ENCODE measurements at regions not wholly inside any gene's neighbourhood (a gene's known extent, or its start where the extent isn't known, plus 50 kb on each side); places are given as distances from the start of the nearest gene placed in this dataset.

DNA sequence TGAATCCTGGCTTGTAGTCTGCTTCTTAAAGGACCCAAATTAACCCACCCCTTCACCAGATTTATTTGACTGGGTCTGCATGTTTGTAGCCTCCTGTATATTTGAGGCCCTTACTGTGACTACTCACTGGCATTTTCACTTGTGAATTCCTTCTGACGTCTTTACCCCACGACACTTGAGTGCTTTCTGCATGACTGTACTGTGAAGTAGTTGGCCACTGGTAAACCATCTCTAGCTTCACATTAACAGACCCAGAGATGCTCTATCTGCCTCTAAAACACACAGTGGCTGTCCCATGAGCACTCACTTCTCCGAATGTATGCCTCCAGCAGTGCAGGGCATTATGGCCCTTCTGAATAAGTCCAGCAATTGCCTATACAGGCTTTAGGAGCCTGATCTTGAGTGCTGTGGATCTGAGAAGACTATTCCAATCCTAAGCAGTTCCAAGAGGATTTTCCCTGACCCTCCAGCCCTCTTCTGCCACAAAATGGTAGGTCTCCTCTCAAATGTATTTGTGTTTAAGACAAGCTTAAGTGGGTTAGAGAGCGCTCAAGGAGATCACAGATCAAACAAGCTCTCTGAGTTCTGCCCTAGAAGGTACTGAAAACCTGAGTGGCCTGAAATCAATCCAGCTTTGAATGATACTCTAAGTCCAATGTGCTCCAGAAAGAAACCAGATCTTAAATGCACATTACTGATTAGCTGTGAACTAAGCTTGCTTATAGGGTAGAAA lies 534.7 kb downstream of the RPS29 start:
- Histone ChIP-seq H3K27me3 (replicated peaks in 1 of 4; ENCODE audit: control extremely low read depth in 1 of 4, control insufficient read depth in 3 of 4, insufficient read depth in 4 of 4, low read length in 3 of 4) (no peaks in the 10 kb centered on the region), H3K9ac (ENCODE audit: low read length) (no peak overlapping the region), H3K4me3 (ENCODE audit: control extremely low read depth in 1 of 5, extremely low read depth in 1 of 5, insufficient read depth in 1 of 5, low read depth in 2 of 5, low read length in 4 of 5) (no peak overlapping the region), H3K79me2 (ENCODE audit: control insufficient read depth, insufficient read depth, low read length) (no peaks in the 10 kb centered on the region), H3K4me2 (replicated peaks; ENCODE audit: low read depth, low read length, poor library complexity, severe bottlenecking) (no peak overlapping the region), H2AFZ (ENCODE audit: insufficient read depth, low read depth, low read length, poor library complexity, severe bottlenecking) (no peak overlapping the region), H3K27ac (ENCODE audit: low read length in 2 of 2) (no peak overlapping the region), H3K36me3 (replicated peaks in 1 of 2; ENCODE audit: control extremely low read depth in 1 of 2, control insufficient read depth in 1 of 2, extremely low read depth in 1 of 2, insufficient read depth in 2 of 2, low read length in 1 of 2) (no peaks in the 10 kb centered on the region), H3K4me1 (ENCODE audit: control insufficient read depth in 2 of 2, insufficient read depth in 2 of 2, low read length in 2 of 2) (peaks cover 5 to 6% of the 10 kb centered on the region in 2 donors), H4K20me1 (ENCODE audit: control insufficient read depth, insufficient read depth, low read length, poor library complexity, severe bottlenecking) (no peaks in the 10 kb centered on the region), H3K9me3 (ENCODE audit: control extremely low read depth in 1 of 3, control insufficient read depth in 2 of 3, insufficient read depth in 1 of 3, low read length in 2 of 3) (no peaks in the 10 kb centered on the region)
- H3K27me3 Mint-ChIP-seq = peaks cover 3% of the 10 kb centered on the region
- TF ChIP-seq CTCF (IDR thresholded peaks at IDR 0.05) (no peak), EZH2 (IDR thresholded peaks at IDR 0.05; ENCODE audit: borderline replicate concordance, insufficient read depth, low read depth, low read length, poor library complexity, severe bottlenecking) (no peak)
- intact Hi-C loops (cut with micrococcal nuclease) = no loop called here
- H3K9me3 Mint-ChIP-seq (ENCODE audit: insufficient read depth) = no peaks in the 10 kb centered on the region
- H3K4me1 Mint-ChIP-seq = peaks cover 9% of the 10 kb centered on the region
- ATAC-seq (ENCODE audit: low read depth) (no peak), DNase-seq (no peak)
- 98% methylated on average over 4 of the region's 4 CpGs for WGBS (ENCODE audit: insufficient coverage)
- ChIA-PET POLR2A (no interaction called here), CTCF (no interaction called here)
- H3K4me3 Mint-ChIP-seq = no peak overlapping the region
- H3K27ac Mint-ChIP-seq = no peak overlapping the region

- H2AFZ ChIP-seq (ENCODE audit: insufficient read depth, low read depth, low read length, poor library complexity, severe bottlenecking) = no peak overlapping the region
- H3K27me3 Mint-ChIP-seq = peaks cover under 1% of the 10 kb centered on the region
- H3K9ac ChIP-seq (ENCODE audit: low read length) = no peak overlapping the region
- peaks cover 9% of the 10 kb centered on the region for H3K4me1 Mint-ChIP-seq
- H3K9me3 ChIP-seq (ENCODE audit: control extremely low read depth in 1 of 3, control insufficient read depth in 2 of 3, insufficient read depth in 1 of 3, low read length in 2 of 3) = no peaks in the 10 kb centered on the region
- H3K27me3 ChIP-seq (replicated peaks in 1 of 4; ENCODE audit: control extremely low read depth in 1 of 4, control insufficient read depth in 3 of 4, insufficient read depth in 4 of 4, low read length in 3 of 4) = no peaks in the 10 kb centered on the region
- H3K27ac Mint-ChIP-seq = no peak overlapping the region
- no peaks in the 10 kb centered on the region for H4K20me1 ChIP-seq (ENCODE audit: control insufficient read depth, insufficient read depth, low read length, poor library complexity, severe bottlenecking)
- ATAC-seq (ENCODE audit: low read depth) = no peak
- WGBS (ENCODE audit: insufficient coverage) = 75% methylated on average over 2 of the region's 2 CpGs
- TF ChIP-seq EZH2 (IDR thresholded peaks at IDR 0.05; ENCODE audit: borderline replicate concordance, insufficient read depth, low read depth, low read length, poor library complexity, severe bottlenecking) = no peak
- intact Hi-C loops (cut with micrococcal nuclease) = no loop called here
- no peaks in the 10 kb centered on the region for H3K79me2 ChIP-seq (ENCODE audit: control insufficient read depth, insufficient read depth, low read length)
- no peak overlapping the region for H3K4me2 ChIP-seq (replicated peaks; ENCODE audit: low read depth, low read length, poor library complexity, severe bottlenecking)
- no peak overlapping the region for H3K4me3 Mint-ChIP-seq
- no peak overlapping the region for H3K4me3 ChIP-seq (ENCODE audit: control extremely low read depth in 1 of 5, extremely low read depth in 1 of 5, insufficient read depth in 1 of 5, low read depth in 2 of 5, low read length in 4 of 5)
- no peaks in the 10 kb centered on the region for H3K9me3 Mint-ChIP-seq (ENCODE audit: insufficient read depth)
- ChIA-PET POLR2A (no interaction called here), CTCF (no interaction called here)
- no peak for DNase-seq
- H3K27ac ChIP-seq (ENCODE audit: low read length in 2 of 2) = no peak overlapping the region
- H3K4me1 ChIP-seq (ENCODE audit: control insufficient read depth in 2 of 2, insufficient read depth in 2 of 2, low read length in 2 of 2) = peaks cover 5 to 6% of the 10 kb centered on the region in 2 donors
- H3K36me3 ChIP-seq (replicated peaks in 1 of 2; ENCODE audit: control extremely low read depth in 1 of 2, control insufficient read depth in 1 of 2, extremely low read depth in 1 of 2, insufficient read depth in 2 of 2, low read length in 1 of 2) = no peaks in the 10 kb centered on the region
These were observed 535.4 kb downstream of the RPS29 start for GRCh38 chr14:49050822-49051221.
